C4-2B (cell line): ENCODE measurements at regions not wholly inside any gene's neighbourhood (a gene's known extent, or its start where the extent isn't known, plus 50 kb on each side); places are given as distances from the start of the nearest gene placed in this dataset.
"Not testable (repeated sequence)": the region's sequence is repeated elsewhere in the genome, so short reads cannot be mapped to it uniquely, and the experiment has no call there.

ENCODE experiments used
- H3K27ac ChIP-seq: fragments of 450-650 bp; 2 replicates; pipeline ENCODE4 v1.5.1; 2017
- ZFX ChIP-seq: fragments of 450-650 bp; IDR thresholded peaks from 2 replicates; pipeline ENCODE4 v1.6.1; 2017
- TF ChIP-seq, protein P1 (sequence below): fragments of 450-650 bp; conservative IDR thresholded peaks from 2 replicates; pipeline ENCODE4 v1.5.1; 2017; ENCODE audit warnings: mild to moderate bottlenecking

DNA sequence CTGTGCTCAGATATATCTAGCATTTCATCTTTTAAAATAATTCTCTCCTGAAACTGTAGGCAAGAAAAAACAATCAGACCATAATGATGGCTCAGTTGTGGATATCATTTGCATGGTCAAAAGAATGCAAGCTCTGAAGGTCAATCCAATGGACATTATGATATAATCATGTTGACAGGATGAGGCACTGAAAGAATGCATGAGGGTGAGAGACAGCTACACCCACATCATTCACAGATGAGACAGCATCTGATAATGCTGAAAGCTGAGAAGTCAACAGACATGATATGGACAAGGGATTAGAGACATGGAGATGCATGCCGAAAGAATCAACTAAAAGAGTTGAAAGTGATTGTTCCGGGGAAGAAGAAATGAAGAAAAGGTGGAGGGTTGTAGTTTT is 346.4 kb upstream of the CDH5 start:
- TF ChIP-seq ZFX, result no peak
- TF ChIP-seq, protein P1, sequence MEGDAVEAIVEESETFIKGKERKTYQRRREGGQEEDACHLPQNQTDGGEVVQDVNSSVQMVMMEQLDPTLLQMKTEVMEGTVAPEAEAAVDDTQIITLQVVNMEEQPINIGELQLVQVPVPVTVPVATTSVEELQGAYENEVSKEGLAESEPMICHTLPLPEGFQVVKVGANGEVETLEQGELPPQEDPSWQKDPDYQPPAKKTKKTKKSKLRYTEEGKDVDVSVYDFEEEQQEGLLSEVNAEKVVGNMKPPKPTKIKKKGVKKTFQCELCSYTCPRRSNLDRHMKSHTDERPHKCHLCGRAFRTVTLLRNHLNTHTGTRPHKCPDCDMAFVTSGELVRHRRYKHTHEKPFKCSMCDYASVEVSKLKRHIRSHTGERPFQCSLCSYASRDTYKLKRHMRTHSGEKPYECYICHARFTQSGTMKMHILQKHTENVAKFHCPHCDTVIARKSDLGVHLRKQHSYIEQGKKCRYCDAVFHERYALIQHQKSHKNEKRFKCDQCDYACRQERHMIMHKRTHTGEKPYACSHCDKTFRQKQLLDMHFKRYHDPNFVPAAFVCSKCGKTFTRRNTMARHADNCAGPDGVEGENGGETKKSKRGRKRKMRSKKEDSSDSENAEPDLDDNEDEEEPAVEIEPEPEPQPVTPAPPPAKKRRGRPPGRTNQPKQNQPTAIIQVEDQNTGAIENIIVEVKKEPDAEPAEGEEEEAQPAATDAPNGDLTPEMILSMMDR, result no peak
- H3K27ac ChIP-seq, result no peak overlapping the region

DNA sequence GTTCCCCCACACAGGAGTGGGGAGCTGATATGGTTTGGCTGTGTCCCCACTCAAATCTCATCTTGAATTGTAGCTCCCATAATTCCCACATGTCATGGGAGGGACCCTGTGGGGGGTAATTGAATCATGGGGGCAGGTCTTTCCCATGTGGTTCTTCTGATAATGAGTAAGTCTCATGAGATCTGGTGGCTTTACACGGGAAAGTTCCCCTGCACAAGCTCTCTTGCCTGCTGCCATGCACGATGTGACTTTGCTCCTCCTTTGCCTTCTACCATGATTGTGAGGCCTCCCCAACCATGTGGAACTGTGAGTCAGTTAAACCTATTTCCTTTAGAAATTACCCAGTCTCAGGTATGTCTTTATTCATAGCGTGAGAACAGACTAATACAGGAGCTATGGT is 347.0 kb upstream of the CDH5 start:
- not testable (repeated sequence) for H3K27ac ChIP-seq

DNA sequence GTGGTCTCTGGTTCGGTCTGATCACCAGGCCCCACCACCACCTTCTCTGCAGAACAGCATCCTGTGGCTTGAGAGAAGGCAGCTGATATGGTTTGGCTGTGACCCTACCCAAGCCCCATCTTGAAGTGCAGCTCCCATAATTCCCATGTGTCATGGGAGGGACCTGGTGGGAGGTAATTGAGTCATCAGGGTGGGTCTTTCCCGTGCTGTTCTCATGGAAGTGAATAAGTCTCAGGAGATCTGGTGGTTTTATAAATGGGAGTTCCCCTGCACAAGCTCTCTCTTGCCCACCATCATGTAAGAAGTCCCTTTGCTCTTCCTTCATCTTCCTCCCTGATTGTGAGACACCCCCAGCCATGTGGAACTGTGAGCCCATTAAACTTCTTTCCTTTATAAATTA is 352.3 kb upstream of the CDH5 start:
- no peak overlapping the region for H3K27ac ChIP-seq
- TF ChIP-seq ZFX, result no peak
- TF ChIP-seq, protein P1, result no peak

DNA sequence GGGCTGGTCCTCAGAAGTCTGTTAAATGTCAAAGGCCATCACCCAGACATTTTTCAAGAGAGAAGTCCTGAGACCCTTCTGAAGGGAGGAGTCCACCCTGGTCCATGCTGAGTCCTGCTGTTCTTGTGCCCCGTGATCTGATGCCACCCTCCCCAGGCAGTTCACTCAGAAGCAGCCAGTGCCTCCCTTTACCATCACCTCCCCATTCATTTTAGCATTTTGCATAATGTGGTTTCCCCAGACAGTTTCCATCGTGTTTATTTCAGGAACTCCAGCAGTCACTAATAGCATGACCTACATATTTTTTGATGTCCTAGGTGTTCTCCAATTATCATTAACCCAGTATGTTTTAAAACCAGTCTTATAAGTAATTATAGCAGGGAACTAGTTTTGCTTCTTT is 353.0 kb upstream of the CDH5 start:
- TF ChIP-seq, protein P1, result no peak
- TF ChIP-seq ZFX, result no peak
- H3K27ac ChIP-seq, result no peak overlapping the region

DNA sequence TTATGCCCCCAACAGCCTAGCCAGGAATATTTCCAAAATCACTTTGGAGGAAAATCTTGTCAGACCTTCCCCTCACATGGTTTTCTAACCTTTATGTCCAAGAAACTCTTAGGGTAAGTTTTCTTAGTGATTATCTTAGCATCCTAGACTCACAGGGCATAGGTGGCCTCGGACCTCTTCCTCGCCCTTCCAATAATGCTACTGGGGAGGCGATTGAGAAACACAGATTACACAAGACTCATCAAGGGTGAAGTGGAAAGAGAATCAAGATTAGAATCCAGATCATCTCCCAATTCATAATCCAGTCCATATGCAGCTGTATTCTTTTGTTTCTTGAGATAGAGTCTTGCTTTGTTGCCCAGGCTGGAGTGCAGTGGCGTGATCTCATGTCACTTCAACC is 358.4 kb upstream of the CDH5 start:
- H3K27ac ChIP-seq, result no peak overlapping the region
- TF ChIP-seq, protein P1, result no peak
- no peak for TF ChIP-seq ZFX

DNA sequence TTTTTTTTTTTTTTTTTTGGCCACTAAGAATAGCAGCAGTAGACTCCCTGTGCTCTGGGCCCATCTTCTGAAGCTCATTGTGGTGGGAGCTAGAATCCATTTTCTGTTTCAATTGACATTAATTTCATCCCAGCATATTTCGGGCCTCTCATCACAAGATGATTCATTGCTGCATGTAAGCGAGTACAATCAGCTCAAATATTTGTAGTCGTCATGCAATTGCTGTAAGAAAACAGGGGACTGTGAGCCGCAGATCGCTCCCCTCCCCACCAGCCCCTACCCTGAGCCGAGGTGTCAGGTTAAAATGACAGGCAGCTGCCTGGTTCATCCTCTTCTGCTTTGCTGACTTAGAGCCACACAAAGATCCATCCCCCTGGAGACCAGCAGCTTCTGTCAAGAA is 358.8 kb upstream of the CDH5 start:
- TF ChIP-seq, protein P1, result no peak
- TF ChIP-seq ZFX, result no peak
- no peak overlapping the region for H3K27ac ChIP-seq

DNA sequence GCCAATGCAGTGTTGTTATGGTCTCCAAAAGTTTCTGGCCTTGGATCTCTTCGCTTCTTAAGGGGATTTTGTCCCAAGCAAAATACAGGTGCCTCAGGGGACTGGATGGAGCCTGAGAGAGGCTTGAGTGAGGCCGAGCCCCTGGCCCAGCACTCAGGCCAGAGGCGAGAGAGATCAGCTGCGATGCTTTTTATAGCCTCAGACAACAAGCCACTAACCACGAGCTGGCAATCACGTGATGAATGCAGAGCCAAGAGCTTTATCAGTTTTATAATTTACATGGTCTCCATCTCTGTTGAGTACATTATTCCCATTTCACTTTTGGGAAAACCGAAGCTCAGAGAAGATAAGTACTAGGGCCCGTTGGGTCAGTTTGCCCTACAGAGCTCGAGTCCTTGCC is 360.0 kb upstream of the CDH5 start:
- TF ChIP-seq, protein P1, result no peak
- no peak for TF ChIP-seq ZFX
- H3K27ac ChIP-seq, result no peak overlapping the region

DNA sequence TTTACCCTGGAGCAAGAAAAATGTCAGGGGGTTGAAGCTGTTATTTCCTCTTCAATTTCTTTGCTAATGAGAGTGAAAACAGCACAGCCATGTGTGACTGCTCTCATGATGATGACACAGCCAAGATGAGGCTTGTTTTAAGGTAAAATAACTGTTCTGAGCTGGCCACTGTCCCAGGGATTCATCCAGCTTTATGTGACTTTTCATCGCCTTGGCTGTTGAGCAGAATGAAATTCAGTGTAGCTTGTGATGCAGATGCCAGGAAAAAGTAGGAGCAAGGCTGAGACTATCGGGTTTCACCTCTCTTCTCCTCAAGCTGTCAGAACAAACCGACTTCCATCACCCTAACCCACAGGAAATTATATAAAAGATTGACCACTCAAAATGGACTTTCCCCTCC is 361.8 kb upstream of the CDH5 start:
- no peak overlapping the region for H3K27ac ChIP-seq
- TF ChIP-seq ZFX, result no peak
- TF ChIP-seq, protein P1, result no peak
